ENCODE measurements at regions not wholly inside any gene's neighbourhood (a gene's known extent, or its start where the extent isn't known, plus 50 kb on each side); places are given as distances from the start of the nearest gene placed in this dataset.

DNA sequence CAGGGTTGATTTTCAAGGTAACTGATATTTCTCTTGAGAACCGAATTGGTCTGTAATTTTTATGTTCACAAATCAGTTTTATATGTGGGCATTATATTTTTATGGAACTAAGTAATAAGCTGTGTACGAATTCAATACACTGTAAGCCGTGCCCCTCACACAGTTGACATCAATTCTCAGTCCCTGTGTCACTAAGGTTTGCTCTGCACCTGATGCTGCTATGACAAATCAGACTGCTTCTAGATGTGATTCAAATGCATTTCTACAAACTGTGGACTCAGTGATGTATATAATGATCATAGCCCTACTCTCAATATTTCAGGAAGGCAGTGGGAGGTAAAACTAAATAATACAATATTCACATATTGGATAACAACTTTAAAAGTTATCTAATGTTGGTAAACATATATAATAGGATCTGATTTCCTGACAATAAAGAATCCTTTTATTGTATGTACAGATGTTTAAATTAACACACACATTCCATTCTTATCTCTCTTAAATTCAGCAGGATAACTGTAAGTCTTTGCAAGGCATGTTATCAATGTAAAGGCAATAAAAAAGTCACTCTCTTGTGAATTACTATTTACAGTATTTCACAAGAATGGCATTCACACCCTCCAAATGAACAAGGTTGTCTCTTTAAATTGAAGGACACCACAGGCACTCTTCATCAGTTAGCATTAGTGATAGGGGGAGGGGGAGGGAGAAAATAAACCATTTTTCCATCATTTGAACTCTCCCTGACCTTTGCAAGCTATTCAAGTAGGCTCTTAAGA is 87.2 kb upstream of the SOX5 start:
- peak; percentile 13 for FAIRE-seq
- no peak for DNase-seq (ENCODE audit: insufficient read length, low spot score)

DNA sequence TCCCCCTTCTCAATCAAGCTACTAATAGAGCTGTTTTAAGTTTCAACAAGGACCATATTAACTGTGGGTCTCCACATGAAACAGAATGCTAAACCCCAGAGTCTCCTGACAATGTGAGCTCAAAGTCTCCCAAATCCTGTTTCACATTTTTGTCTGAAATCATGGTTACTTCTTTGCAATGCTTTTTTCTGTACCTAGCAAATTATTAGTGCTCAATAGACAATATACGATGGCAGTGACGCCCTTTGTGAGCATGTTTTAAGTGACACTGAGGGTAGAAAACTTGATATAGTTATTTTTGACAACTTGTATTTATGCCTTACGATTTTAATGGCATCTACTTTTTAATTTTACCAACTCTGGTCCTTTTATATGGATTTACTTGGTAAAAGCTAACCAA is 85.4 kb upstream of the SOX5 start:
- DNase-seq (ENCODE audit: insufficient read length, low spot score) (no peak), FAIRE-seq (no peak)

DNA sequence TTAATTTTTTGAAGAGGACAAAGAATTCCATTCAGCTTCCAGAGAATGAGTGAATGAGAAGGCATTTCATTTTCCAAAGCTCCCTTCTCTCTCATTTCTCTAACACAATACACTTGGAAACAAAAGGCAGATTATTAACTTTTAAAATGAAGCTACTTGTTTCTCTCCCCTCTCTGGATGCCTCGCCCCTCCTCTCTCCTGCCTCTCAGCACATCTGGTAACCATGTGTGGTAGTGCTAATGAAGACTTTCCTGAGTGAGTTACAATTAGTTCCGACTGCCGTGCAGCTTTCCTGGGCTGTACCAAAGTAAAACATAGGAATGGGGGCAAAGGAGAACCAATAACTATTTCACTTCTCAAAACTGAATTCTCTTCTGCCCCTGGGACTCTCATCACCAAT is 84.7 kb upstream of the SOX5 start:
- FAIRE-seq (no peak), DNase-seq (ENCODE audit: insufficient read length, low spot score) (no peak)

DNA sequence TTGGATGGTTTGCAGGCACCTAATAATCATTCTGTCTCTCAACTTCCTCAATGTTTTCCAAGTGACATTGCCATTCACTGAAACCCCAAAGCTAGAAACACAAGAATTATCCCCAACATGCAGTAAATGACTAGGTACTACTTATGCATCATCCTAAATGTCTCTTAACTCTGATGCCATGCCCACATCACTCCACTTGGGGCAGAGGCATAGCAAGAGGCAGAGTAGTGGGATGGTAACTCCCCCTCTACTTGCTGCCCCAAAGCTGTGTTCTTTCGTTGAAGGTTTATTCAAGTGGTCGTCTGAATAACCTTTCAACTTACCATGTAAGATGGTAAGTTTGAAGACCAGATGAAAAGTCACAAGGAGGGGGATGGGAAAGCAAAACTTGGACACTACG is 77.9 kb upstream of the SOX5 start:
- no peak for FAIRE-seq

DNA sequence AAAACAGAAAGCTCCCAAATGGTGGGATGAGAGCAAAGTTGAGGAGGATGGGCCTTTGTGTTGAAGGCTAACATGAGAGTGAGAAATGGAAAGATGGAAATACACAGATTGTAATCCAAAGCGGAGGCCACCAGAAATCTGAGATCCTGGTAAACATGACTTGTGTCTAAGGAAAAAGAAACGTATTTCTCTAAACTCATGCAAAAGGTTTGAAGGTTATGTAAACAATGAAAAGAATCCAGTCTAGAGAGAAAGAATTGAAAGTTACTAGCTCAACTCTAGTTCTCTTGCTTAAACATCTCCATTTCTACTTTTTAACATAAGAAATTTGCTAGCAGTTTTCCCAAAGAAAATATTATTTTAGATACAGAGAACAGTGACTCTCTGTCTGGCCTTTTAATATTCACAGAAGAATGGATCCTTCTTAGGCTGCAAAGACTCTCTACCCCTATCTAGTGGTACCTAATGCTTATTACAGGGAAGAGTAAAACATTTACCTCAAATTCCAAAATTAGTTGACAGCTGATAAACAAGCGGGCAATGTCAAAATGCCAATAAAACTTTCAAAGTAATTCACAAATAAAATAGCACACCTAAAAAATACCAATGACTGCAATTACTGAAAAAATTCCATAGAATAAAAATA is 75.8 kb upstream of the SOX5 start:
- no peak for DNase-seq (ENCODE audit: insufficient read length, low spot score)
- no peak for FAIRE-seq

More for the DNA sequence above, 77.9 kb upstream of the SOX5 start:
- DNase-seq (ENCODE audit: insufficient read length, low spot score) = no peak

DNA sequence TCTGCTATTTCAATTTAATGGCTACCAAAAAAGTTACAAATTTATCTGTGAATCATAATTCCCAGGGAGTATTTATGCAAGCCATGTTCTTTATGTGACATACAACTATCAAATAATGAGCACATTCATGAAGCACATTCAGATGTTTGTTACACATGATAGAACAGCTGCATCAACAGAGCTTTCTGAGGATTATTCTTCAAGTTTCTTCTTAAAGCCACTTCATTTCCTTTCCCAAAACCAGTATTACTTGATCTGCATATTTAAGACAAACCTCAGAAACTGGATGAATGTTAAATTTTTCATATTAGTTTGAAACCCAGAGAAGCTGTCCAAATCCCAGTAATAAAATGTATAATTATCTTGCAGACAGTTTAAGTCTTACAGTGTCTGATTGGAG is 73.6 kb upstream of the SOX5 start:
- DNase-seq (ENCODE audit: insufficient read length, low spot score) = no peak

DNA sequence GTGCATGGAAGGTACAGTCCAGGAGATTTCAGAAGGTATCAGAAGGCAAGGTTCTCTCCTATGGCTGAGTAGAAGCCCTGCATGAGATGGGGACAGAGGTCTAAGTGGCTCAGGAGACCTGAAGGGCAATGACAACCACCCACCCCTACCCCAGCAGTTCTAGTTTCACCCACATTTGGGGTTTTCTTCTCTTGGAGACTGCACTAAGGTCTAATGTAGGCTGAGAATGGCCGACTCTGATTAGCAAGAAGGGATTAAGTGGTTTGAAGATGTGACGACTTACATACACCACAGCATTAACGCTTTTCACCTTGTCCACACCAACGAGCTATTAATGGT is 71.7 kb upstream of the SOX5 start:
- no peak for DNase-seq (ENCODE audit: insufficient read length, low spot score)
- FAIRE-seq = no peak

More for the DNA sequence above, 73.6 kb upstream of the SOX5 start:
- no peak for FAIRE-seq

DNA sequence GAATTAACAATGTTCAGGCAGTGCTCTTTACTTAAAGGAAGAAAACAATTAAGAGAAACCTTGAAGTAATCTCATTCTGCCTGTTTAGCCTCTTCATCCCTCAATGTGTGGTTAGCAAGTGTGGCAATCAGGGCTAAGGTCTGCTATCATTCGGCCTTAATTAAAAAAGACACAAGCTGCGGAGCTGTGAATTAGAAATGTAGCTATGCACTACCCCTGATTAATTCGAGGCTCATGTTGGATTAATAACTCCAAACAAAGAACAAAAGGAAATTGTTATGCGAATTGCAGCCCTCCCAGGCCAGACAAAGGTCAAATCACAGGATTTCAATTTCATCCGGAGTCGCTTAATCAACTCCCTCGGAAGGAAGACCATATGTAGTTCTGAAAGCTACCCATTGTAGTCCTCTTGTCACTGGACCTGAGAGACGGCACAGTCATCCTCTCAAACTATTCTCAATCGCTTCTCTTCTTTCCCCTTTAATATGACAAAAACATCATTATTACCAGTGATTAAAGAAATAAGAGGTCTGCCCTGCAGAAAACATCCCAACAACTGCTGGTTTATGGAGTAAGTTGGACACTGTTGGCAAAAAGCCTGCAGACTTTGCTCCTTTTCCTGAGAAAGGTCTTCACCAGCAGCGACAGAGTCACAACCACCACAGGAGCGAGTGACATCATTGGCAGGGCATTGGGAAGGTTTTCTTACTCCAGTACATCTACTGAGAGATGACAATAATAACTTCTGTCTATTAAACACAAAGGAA is 71.1 kb upstream of the SOX5 start:
- DNase-seq (ENCODE audit: insufficient read length, low spot score) (no peak), FAIRE-seq (no peak)

DNA sequence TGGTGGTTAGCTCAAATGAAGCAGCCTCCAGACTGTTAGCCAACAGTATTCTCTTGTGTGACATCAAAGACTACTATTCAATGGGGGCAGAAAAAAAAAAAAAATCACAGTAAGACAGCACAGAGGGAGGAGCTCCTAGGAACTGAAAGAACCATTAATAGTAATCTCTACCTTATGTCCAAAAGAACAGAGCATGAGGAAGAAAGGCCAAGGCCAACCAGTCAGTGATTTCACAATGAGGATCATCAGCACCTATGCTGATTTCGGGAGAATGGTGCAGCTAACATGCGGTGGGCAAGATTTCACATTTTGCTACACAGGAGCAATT is 66.3 kb upstream of the SOX5 start:
- DNase-seq (ENCODE audit: insufficient read length, low spot score) (no peak), FAIRE-seq (peak; percentile 60)

DNA sequence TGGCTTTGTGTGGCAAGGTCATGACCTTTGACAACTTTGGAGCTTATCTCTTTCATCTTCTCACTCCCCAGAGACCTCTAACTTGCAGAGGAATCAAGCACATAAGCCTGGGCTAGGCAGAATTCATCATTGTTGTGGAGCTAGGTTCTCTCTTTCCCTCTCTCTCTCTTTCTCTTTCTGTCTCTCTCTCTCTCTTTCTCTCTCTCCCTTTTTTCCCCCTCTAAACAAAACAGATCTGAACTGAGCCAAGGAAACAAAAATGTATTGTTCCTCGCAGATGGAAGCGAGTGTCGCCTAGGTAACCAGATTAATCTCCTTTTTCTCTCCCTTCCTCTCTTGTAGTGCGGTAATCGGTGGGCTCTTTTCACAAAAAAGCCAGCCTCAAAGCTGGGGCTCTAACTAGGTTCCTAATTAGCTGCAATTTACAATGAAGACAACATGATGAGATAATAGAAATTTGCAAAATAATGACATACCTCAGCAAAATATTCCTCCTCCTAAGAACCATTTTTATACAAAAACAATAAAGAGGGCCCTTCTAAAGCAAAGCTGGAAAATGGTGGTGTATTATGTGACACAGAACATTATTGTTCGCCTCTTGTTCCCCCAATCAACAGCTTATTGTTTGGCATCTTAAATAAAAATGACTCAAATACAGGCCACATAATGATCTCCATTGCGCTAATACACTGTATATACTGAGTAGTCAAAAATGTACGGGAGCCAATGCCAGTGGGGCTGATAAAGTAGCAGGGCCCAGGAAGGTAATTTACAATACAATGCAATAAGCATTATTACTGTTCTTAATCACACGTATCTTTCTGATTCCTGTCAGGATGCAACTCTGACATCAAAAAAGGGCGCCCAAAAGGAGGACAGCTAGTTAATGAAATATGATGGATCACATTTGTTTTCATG is 65.7 kb upstream of the SOX5 start:
- no peak for FAIRE-seq
- no peak for DNase-seq (ENCODE audit: insufficient read length, low spot score)

DNA sequence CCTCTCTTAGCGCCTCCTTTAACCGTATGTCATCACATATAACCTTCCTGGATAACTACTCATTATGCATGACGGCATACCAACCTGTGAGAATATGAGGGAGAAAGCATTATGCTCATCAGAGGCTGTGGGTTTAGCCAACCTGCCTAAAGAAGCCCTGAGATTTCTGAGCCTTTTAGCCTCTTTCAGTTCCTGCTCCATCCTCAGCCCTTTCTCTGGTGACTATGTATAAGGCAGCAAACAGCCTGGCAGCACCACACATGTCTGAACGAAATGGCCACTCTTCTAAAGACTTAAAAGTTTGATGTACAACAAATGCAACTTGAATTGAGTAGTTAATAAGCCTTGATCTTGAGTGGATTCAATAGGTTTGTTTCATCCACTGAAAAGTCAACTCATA is 64.8 kb upstream of the SOX5 start:
- no peak for DNase-seq (ENCODE audit: insufficient read length, low spot score)

DNA sequence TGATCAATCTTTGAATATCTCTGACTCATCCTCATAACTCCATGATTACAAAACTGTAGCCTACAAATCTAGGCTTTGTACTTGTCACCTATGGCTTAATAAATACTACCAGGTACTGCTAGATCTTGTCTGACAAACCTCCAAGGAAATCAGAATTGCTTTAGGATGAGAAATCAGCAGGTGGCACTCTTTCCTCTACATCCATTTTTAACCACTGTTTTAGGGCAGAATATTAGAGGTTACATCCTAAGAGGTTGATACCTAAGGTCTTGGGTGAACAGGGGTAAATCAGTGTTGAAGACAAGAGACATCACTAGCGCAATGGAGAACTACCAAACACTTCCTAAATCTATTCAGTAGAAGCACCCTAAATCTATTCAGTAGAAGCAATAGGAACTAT is 63.1 kb upstream of the SOX5 start:
- DNase-seq (ENCODE audit: insufficient read length, low spot score) = no peak
- FAIRE-seq = no peak

More for the DNA sequence above, 64.8 kb upstream of the SOX5 start:
- FAIRE-seq = no peak

DNA sequence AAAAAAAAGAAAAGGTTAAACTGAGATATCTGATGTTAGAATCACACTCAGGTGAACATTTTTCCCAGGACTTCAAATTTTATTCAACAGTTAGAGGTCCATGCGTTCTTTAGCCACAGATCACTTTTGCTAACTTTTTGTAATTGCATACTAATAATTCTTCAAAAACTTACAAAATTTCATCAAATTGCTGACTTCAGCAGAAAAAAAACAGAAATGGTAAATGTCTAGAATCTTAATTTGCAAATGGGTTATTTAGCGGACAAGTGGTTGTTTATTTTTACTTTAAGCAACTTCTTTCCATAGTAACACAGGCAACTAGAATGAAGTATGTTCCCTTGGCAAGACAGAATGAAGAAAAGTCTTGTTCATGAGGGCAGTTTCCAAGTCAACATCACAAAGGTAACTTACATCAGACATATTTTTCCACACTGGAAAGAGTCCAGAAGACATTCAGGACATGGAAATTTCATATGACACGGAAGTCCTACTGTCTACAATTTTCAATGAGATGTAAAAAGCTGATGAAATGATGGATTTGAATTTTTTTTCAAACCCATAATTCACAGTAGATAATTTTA is 62.5 kb upstream of the SOX5 start:
- FAIRE-seq = no peak

DNA sequence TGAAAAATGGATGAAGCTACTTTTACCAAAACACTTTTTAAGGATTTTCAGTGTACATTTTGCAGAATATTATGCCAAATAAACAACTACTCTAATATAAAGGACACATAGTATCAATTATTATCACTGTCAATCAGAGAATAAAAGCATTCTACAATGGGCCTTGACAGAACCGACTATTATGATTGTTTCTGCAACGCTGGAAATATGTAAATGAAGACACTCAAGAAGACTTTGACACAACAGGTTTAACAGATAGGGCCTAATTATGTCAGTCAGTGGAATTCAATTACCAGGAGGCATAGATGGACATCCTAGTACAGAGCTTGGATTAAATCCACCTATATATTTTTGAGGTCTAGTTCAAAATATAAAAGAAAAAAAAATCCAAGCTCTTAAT is 58.7 kb upstream of the SOX5 start:
- FAIRE-seq = no peak
- DNase-seq (ENCODE audit: insufficient read length, low spot score) = no peak

More for the DNA sequence above, 62.5 kb upstream of the SOX5 start:
- DNase-seq (ENCODE audit: insufficient read length, low spot score) = no peak

All from HTR-8/SVneo (cell line).